WTC11 (cell line): ENCODE measurements at regions not wholly inside any gene's neighbourhood (a gene's known extent, or its start where the extent isn't known, plus 50 kb on each side); places are given as distances from the start of the nearest gene placed in this dataset.

Experiments used
- ATAC-seq: fragments of 200-7000 bp; cut with Tn5 transposase; 2 replicates; pipeline ENCODE4 v1.10.0; 2021; ENCODE audit warnings: mild to moderate bottlenecking, moderate library complexity
- CTCF ChIA-PET: fragments of 300-600 bp; sonication (Branson Sonifier 250); formaldehyde crosslinking; loops from one replicate; lab custom pipeline; 2021; ENCODE audit warnings: antibody characterized with exemption; lab: Charles Lee
- POLR2A ChIA-PET: fragments of 350-600 bp; sonication (Branson Sonifier 250); formaldehyde crosslinking; loops from one replicate; lab custom pipeline; 2021; ENCODE audit warnings: antibody characterized with exemption; lab: Charles Lee
- DNase-seq: peaks from one replicate; pipeline ENCODE4 v3.0.0; 2021; ENCODE audit warnings: low spot score
- H3K27ac Mint-ChIP-seq: 2 replicates; pipeline ENCODE4 v1.8.0; 2021; ENCODE audit warnings: mixed read lengths
- H3K27me3 Mint-ChIP-seq: 2 replicates; pipeline ENCODE4 v1.8.0; 2021; ENCODE audit warnings: low read depth, mild to moderate bottlenecking, moderate library complexity, mixed read lengths
- H3K36me3 Mint-ChIP-seq: 2 replicates; pipeline ENCODE4 v1.8.0; 2021; ENCODE audit warnings: mixed read lengths
- H3K4me1 Mint-ChIP-seq: 2 replicates; pipeline ENCODE4 v1.8.0; 2022; ENCODE audit warnings: mixed read lengths
- H3K4me3 Mint-ChIP-seq: 2 replicates; pipeline ENCODE4 v1.8.0; 2021; ENCODE audit warnings: mild to moderate bottlenecking, moderate library complexity, mixed read lengths
- H3K9me3 Mint-ChIP-seq: 2 replicates; pipeline ENCODE4 v1.8.0; 2021; ENCODE audit warnings: mixed read lengths
- AR ChIP-seq: fragments of 250-450 bp; sonication (Bioruptor Pico); IDR thresholded peaks from 2 replicates; pipeline ENCODE4 v1.9.0; 2021; ENCODE audit warnings: mild to moderate bottlenecking
- CREB1 ChIP-seq: sonication (generic); formaldehyde crosslinking; IDR thresholded peaks from 2 replicates; pipeline ENCODE4 v1.8.0; 2023; ENCODE audit warnings: mild to moderate bottlenecking, missing genetic modification reagents
- ELF4 ChIP-seq: sonication (generic); formaldehyde crosslinking; IDR thresholded peaks from 2 replicates; pipeline ENCODE4 v1.8.1; 2022; ENCODE audit warnings: low read depth, mild to moderate bottlenecking, moderate library complexity, missing genetic modification reagents
- FOXJ3 ChIP-seq: sonication (generic); formaldehyde crosslinking; IDR thresholded peaks from 2 replicates; pipeline ENCODE4 v1.9.0; 2021; ENCODE audit warnings: missing genetic modification reagents, mild to moderate bottlenecking, borderline replicate concordance
- FOXP4 ChIP-seq: sonication (generic); formaldehyde crosslinking; IDR thresholded peaks from 2 replicates; pipeline ENCODE4 v1.8.0; 2022; ENCODE audit warnings: mild to moderate bottlenecking, missing genetic modification reagents
- HMGA2 ChIP-seq: fragments of 250-450 bp; sonication (Bioruptor Pico); IDR thresholded peaks from 2 replicates; pipeline ENCODE4 v1.4.0; 2021; ENCODE audit warnings: mild to moderate bottlenecking, moderate library complexity
- MXD4 ChIP-seq: fragments of 250-450 bp; sonication (Bioruptor Pico); IDR thresholded peaks from 2 replicates; pipeline ENCODE4 v1.8.0; 2021; ENCODE audit warnings: mild to moderate bottlenecking, moderate library complexity, borderline replicate concordance
- NFATC4 ChIP-seq: fragments of 250-450 bp; sonication (Bioruptor Pico); IDR thresholded peaks from 2 replicates; pipeline ENCODE4 v1.9.0; 2021; ENCODE audit warnings: mild to moderate bottlenecking
- NR1H2 ChIP-seq: sonication (generic); formaldehyde crosslinking; IDR thresholded peaks from 2 replicates; pipeline ENCODE4 v1.9.0; 2021; ENCODE audit warnings: mild to moderate bottlenecking, moderate library complexity, missing genetic modification reagents
- NR2C2 ChIP-seq: sonication (generic); formaldehyde crosslinking; IDR thresholded peaks from 2 replicates; pipeline ENCODE4 v1.8.0; 2022; ENCODE audit warnings: mild to moderate bottlenecking, missing genetic modification reagents
- TEAD4 ChIP-seq: sonication (generic); formaldehyde crosslinking; IDR thresholded peaks from 2 replicates; pipeline ENCODE4 v1.8.0; 2022; ENCODE audit warnings: mild to moderate bottlenecking, missing genetic modification reagents
- ZNF138 ChIP-seq: sonication (generic); formaldehyde crosslinking; conservative IDR thresholded peaks from 2 replicates; pipeline ENCODE4 v1.8.1; 2022; ENCODE audit warnings: mild to moderate bottlenecking, moderate library complexity, missing genetic modification reagents
- ZNF317 ChIP-seq: sonication (generic); formaldehyde crosslinking; IDR thresholded peaks from 2 replicates; pipeline ENCODE4 v1.8.1; 2023; ENCODE audit warnings: low read depth, mild to moderate bottlenecking, moderate library complexity, missing genetic modification reagents, borderline replicate concordance
- ZNF416 ChIP-seq: fragments of 250-450 bp; sonication (Bioruptor Pico); IDR thresholded peaks from 2 replicates; pipeline ENCODE4 v1.9.0; 2021; ENCODE audit warnings: mild to moderate bottlenecking, inconsistent platforms
- TF ChIP-seq, protein P1 (sequence below): sonication (generic); formaldehyde crosslinking; IDR thresholded peaks from 2 replicates; pipeline ENCODE4 v1.8.1; 2023; ENCODE audit warnings: mild to moderate bottlenecking, missing genetic modification reagents, moderate library complexity
- TF ChIP-seq, protein P2 (sequence below): fragments of 250-450 bp; sonication (Bioruptor Pico); IDR thresholded peaks from 2 replicates; pipeline ENCODE4 v1.9.0; 2021; ENCODE audit warnings: mild to moderate bottlenecking, borderline replicate concordance
- TF ChIP-seq, protein P3 (sequence below): sonication (generic); formaldehyde crosslinking; IDR thresholded peaks from 2 replicates; pipeline ENCODE4 v1.8.1; 2022; ENCODE audit warnings: missing genetic modification reagents, borderline replicate concordance
- TF ChIP-seq, protein P4 (sequence below): sonication (generic); formaldehyde crosslinking; IDR thresholded peaks from 2 replicates; pipeline ENCODE4 v1.8.0; 2022; ENCODE audit warnings: mild to moderate bottlenecking, missing genetic modification reagents
- TF ChIP-seq, protein P5 (sequence below): fragments of 250-450 bp; sonication (Bioruptor Pico); IDR thresholded peaks from 2 replicates; pipeline ENCODE4 v1.8.0; 2021; ENCODE audit warnings: mild to moderate bottlenecking
- TF ChIP-seq, protein P6 (sequence below): fragments of 250-450 bp; sonication (Bioruptor Pico); IDR thresholded peaks from 2 replicates; pipeline ENCODE4 v1.9.0; 2021; ENCODE audit warnings: mild to moderate bottlenecking
- TF ChIP-seq, protein P7 (sequence below): sonication (generic); formaldehyde crosslinking; conservative IDR thresholded peaks from 2 replicates; pipeline ENCODE4 v1.8.1; 2022; ENCODE audit warnings: mild to moderate bottlenecking, missing genetic modification reagents

DNA sequence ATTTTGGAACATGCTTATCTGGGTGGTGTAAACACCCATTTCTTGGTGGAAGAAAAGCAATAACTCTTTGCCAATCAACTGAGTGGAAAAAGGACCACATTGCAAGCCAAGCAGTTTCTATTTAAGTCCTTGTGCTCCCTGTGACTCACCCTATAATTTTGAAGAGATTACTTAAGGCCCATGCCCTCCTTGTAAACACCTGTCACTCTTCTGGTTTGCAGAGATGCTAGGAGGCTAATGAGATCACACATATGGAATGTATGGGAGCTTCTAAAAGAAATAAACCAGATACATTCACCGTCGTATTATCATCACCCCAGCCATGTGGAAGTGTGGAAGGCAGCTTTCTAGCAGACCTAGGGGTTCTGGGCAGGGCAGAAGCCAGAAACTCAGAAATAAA is 337.1 kb downstream of the GADD45G start (continued):
- TF ChIP-seq, protein P1, sequence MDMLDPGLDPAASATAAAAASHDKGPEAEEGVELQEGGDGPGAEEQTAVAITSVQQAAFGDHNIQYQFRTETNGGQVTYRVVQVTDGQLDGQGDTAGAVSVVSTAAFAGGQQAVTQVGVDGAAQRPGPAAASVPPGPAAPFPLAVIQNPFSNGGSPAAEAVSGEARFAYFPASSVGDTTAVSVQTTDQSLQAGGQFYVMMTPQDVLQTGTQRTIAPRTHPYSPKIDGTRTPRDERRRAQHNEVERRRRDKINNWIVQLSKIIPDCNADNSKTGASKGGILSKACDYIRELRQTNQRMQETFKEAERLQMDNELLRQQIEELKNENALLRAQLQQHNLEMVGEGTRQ (CRISPR knock-in tag) = no peak
- TF ChIP-seq AR (no peak), NR2C2 (no peak), NR1H2 (CRISPR knock-in tag) (no peak), ELF4 (CRISPR knock-in tag) (no peak), TEAD4 (CRISPR knock-in tag) (no peak), FOXP4 (CRISPR knock-in tag) (no peak)
- TF ChIP-seq, protein P2, sequence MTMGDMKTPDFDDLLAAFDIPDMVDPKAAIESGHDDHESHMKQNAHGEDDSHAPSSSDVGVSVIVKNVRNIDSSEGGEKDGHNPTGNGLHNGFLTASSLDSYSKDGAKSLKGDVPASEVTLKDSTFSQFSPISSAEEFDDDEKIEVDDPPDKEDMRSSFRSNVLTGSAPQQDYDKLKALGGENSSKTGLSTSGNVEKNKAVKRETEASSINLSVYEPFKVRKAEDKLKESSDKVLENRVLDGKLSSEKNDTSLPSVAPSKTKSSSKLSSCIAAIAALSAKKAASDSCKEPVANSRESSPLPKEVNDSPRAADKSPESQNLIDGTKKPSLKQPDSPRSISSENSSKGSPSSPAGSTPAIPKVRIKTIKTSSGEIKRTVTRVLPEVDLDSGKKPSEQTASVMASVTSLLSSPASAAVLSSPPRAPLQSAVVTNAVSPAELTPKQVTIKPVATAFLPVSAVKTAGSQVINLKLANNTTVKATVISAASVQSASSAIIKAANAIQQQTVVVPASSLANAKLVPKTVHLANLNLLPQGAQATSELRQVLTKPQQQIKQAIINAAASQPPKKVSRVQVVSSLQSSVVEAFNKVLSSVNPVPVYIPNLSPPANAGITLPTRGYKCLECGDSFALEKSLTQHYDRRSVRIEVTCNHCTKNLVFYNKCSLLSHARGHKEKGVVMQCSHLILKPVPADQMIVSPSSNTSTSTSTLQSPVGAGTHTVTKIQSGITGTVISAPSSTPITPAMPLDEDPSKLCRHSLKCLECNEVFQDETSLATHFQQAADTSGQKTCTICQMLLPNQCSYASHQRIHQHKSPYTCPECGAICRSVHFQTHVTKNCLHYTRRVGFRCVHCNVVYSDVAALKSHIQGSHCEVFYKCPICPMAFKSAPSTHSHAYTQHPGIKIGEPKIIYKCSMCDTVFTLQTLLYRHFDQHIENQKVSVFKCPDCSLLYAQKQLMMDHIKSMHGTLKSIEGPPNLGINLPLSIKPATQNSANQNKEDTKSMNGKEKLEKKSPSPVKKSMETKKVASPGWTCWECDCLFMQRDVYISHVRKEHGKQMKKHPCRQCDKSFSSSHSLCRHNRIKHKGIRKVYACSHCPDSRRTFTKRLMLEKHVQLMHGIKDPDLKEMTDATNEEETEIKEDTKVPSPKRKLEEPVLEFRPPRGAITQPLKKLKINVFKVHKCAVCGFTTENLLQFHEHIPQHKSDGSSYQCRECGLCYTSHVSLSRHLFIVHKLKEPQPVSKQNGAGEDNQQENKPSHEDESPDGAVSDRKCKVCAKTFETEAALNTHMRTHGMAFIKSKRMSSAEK = no peak
- TF ChIP-seq, protein P3, sequence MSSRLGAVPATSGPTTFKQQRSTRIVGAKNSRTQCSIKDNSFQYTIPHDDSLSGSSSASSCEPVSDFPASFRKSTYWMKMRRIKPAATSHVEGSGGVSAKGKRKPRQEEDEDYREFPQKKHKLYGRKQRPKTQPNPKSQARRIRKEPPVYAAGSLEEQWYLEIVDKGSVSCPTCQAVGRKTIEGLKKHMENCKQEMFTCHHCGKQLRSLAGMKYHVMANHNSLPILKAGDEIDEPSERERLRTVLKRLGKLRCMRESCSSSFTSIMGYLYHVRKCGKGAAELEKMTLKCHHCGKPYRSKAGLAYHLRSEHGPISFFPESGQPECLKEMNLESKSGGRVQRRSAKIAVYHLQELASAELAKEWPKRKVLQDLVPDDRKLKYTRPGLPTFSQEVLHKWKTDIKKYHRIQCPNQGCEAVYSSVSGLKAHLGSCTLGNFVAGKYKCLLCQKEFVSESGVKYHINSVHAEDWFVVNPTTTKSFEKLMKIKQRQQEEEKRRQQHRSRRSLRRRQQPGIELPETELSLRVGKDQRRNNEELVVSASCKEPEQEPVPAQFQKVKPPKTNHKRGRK (CRISPR knock-in tag) = no peak
- TF ChIP-seq, protein P4, sequence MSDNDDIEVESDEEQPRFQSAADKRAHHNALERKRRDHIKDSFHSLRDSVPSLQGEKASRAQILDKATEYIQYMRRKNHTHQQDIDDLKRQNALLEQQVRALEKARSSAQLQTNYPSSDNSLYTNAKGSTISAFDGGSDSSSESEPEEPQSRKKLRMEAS = no peak
- TF ChIP-seq, all 79 proteins: peak for 0

GRCh38 chr9:89942643-89943042 is 337.8 kb downstream of the GADD45G start:
- Mint-ChIP-seq H3K4me3 (no peak overlapping the region), H3K9me3 (no peaks in the 10 kb centered on the region), H3K27me3 (no peaks in the 10 kb centered on the region), H3K36me3 (no peaks in the 10 kb centered on the region), H3K4me1 (no peaks in the 10 kb centered on the region), H3K27ac (no peak overlapping the region)
- CTCF ChIA-PET = interaction anchor here (1.2 to 5.0 kb wide), 2 partner anchors 160 to 340 kb away, joined by 3 to 25 read pairs; no protein-coding TSS in a partner anchor
- POLR2A ChIA-PET = no interaction called here
- DNase-seq = no peak
- ATAC-seq = no peak
- TF ChIP-seq, protein P5, sequence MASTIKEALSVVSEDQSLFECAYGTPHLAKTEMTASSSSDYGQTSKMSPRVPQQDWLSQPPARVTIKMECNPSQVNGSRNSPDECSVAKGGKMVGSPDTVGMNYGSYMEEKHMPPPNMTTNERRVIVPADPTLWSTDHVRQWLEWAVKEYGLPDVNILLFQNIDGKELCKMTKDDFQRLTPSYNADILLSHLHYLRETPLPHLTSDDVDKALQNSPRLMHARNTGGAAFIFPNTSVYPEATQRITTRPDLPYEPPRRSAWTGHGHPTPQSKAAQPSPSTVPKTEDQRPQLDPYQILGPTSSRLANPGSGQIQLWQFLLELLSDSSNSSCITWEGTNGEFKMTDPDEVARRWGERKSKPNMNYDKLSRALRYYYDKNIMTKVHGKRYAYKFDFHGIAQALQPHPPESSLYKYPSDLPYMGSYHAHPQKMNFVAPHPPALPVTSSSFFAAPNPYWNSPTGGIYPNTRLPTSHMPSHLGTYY = no peak
- TF ChIP-seq ZNF317 = no peak
- no peak for TF ChIP-seq ZNF138
- TF ChIP-seq, protein P6, sequence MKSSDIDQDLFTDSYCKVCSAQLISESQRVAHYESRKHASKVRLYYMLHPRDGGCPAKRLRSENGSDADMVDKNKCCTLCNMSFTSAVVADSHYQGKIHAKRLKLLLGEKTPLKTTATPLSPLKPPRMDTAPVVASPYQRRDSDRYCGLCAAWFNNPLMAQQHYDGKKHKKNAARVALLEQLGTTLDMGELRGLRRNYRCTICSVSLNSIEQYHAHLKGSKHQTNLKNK (CRISPR knock-in tag) = no peak
- TF ChIP-seq FOXJ3 (CRISPR knock-in tag) = no peak
- TF ChIP-seq CREB1 (CRISPR knock-in tag) = no peak
- no peak for TF ChIP-seq NFATC4
- no peak for TF ChIP-seq ZNF416 (CRISPR knock-in tag)
- TF ChIP-seq HMGA2 (CRISPR knock-in tag) = no peak
- TF ChIP-seq MXD4 (CRISPR knock-in tag) = no peak
- TF ChIP-seq, protein P7, sequence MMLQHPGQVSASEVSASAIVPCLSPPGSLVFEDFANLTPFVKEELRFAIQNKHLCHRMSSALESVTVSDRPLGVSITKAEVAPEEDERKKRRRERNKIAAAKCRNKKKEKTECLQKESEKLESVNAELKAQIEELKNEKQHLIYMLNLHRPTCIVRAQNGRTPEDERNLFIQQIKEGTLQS (CRISPR knock-in tag) = no peak
